PFSK-1 (cell line): ENCODE measurements at regions not wholly inside any gene's neighbourhood (a gene's known extent, or its start where the extent isn't known, plus 50 kb on each side); places are given as distances from the start of the nearest gene placed in this dataset.

ENCODE experiments used
- POLR2AphosphoS5 ChIP-seq: IDR thresholded peaks from 2 replicates; pipeline ENCODE4 v1.6.1; 2012; ENCODE audit warnings: low read depth, mild to moderate bottlenecking, control low read depth, low read length, moderate library complexity
- REST ChIP-seq, 2 experiments: IDR thresholded peaks; 2 replicates each; pipeline versions ENCODE4 v1.6.1 to v1.8.0; 2011 to 2012; ENCODE audit warnings: low read depth in 2 of 2, low read length in 2 of 2, control low read depth in 1 of 2, inconsistent platforms in 1 of 2, mild to moderate bottlenecking in 1 of 2, moderate library complexity in 1 of 2; ENCODE audit not compliant: insufficient read depth in 1 of 2
- TAF1 ChIP-seq: IDR thresholded peaks from 2 replicates; pipeline ENCODE4 v1.6.1; 2012; ENCODE audit warnings: low read length, control low read depth, borderline replicate concordance; ENCODE audit not compliant: insufficient read depth

DNA sequence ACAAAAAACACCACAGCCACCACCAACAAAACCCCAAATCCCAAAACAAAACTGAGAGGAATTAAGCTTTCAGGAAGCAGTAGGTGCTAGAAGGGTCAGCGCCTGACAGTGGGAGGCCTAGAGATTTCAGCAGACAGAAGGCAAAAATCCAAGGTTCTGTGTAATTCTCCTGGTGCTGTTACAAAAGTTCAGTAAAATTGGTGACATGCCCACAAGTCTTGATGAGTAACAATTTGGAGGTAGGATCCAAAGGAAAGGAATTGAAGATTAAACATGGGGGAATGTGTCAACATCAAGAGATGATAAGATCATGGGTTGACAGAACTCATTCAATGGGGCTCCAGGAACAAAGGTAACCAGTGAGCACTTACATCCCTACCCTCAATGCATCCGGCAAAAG lies 653.8 kb upstream of the CPEB2 start:
- no peak for TF ChIP-seq REST (IDR thresholded peaks at IDR 0.05; ENCODE audit: insufficient read depth in 1 of 2, low read depth in 2 of 2, low read length in 2 of 2)
- TF ChIP-seq POLR2AphosphoS5: no peak
- no peak for TF ChIP-seq TAF1
